K562 (cell line): ENCODE measurements at regions not wholly inside any gene's neighbourhood (a gene's known extent, or its start where the extent isn't known, plus 50 kb on each side); places are given as distances from the start of the nearest gene placed in this dataset.

Experiments used
- ATAC-seq: fragments of 200-7000 bp; cut with Tn5 transposase; 3 replicates; pipeline ENCODE4 v1.9.1; 2020; ENCODE audit warnings: moderate library complexity
- BruUV-seq: library from RNA; stranded (reverse); fragments of 400-500 nt; replicated peaks from 2 replicates; lab custom pipeline; 2021; lab: Mats Ljungman, UMichigan
- CTCF ChIA-PET: fragments of 300-600 bp; formaldehyde crosslinking; extraction: SDS; loops from one replicate; lab custom pipeline; 2021; ENCODE audit warnings: low intra/inter-chr PET ratio; lab: Yijun Ruan, JAX
- POLR2A ChIA-PET: fragments of 300-600, 350-650 bp; sonication (Branson Sonifier 250); formaldehyde crosslinking; extraction: SDS; loops from one replicate; lab custom pipeline; 2021; ENCODE audit warnings: antibody characterized with exemption, inconsistent platforms; lab: Yijun Ruan, JAX
- DNase-seq, 4 experiments: peaks; one replicate each; pipeline versions ENCODE4 v3.0.0 to v3.0.0-alpha.2; 2011 to 2018; ENCODE audit warnings: low spot score in 3 of 4, mixed read lengths in 3 of 4; ENCODE audit errors: extremely low read depth in 1 of 4
- FAIRE-seq: peaks from 2 replicates; lab custom pipeline; 2011; peaks lifted over from hg19 to GRCh38; lab: Jason Lieb, UNC
- H2AFZ ChIP-seq: 2 replicates; pipeline ENCODE4 v1.6.0; 2011; ENCODE audit warnings: low read depth, low read length, control low read depth, inconsistent platforms
- H3K27ac ChIP-seq: fragments of 200-600 bp; 3 replicates; pipeline ENCODE4 v1.8.0; 2011; ENCODE audit warnings: low read depth, mild to moderate bottlenecking, control low read depth, inconsistent platforms, low read length, moderate library complexity, mixed read lengths; ENCODE audit errors: extremely low read depth
- H3K27me3 ChIP-seq, 2 experiments: fragments of 300-600 bp in 1 of 2; 2 replicates in 1 of 2; 3 replicates in 1 of 2; pipeline versions ENCODE4 v1.6.0 to v1.8.0; 2011; ENCODE audit warnings: inconsistent platforms in 2 of 2, low read length in 2 of 2, mild to moderate bottlenecking in 1 of 2, mixed read lengths in 1 of 2, moderate library complexity in 1 of 2; ENCODE audit not compliant: control insufficient read depth in 2 of 2, insufficient read depth in 2 of 2
- H3K36me3 ChIP-seq: fragments of 300-600 bp; 3 replicates; pipeline ENCODE4 v1.8.0; 2011; ENCODE audit warnings: mild to moderate bottlenecking, low read length, inconsistent platforms; ENCODE audit not compliant: control insufficient read depth, insufficient read depth
- H3K4me1 ChIP-seq, 2 experiments: fragments of 200-600 bp in 1 of 2; replicated peaks in 1 of 2; 2 replicates in 1 of 2; 3 replicates in 1 of 2; pipeline versions ENCODE4 v1.5.1 to v1.8.0; 2011; ENCODE audit warnings: inconsistent platforms in 2 of 2, low read length in 2 of 2, mild to moderate bottlenecking in 1 of 2, mixed read lengths in 1 of 2, moderate library complexity in 1 of 2; ENCODE audit not compliant: control insufficient read depth in 2 of 2, insufficient read depth in 2 of 2
- H3K4me2 ChIP-seq: 2 replicates; pipeline ENCODE4 v1.6.1; 2011; ENCODE audit warnings: low read length, control low read depth, inconsistent platforms, mixed read lengths; ENCODE audit not compliant: insufficient read depth
- H3K4me3 ChIP-seq: fragments of 200-600 bp; sonication (generic), shearing (Covaris generic); 2 replicates; pipeline ENCODE4 v1.5.1; 2016; ENCODE audit warnings: control low read depth, inconsistent platforms
- H3K79me2 ChIP-seq: fragments of 200-600 bp; 3 replicates; pipeline ENCODE4 v1.8.0; 2011; ENCODE audit warnings: low read length, inconsistent platforms; ENCODE audit not compliant: control insufficient read depth, insufficient read depth
- H3K9ac ChIP-seq, 2 experiments: 2 replicates each; pipeline versions ENCODE4 v1.6.0 to v1.6.1; 2011; ENCODE audit warnings: low read depth in 2 of 2, low read length in 2 of 2, control low read depth in 1 of 2, inconsistent platforms in 1 of 2, mild to moderate bottlenecking in 1 of 2, mixed read lengths in 1 of 2; ENCODE audit not compliant: insufficient read depth in 1 of 2
- H3K9me1 ChIP-seq: one replicate; pipeline ENCODE4 v1.6.0; 2011; ENCODE audit warnings: inconsistent platforms, mild to moderate bottlenecking, low read length, moderate library complexity; ENCODE audit not compliant: control insufficient read depth, insufficient read depth
- H3K9me3 ChIP-seq: replicated peaks from 2 replicates; pipeline ENCODE4 v1.5.1; 2011; ENCODE audit warnings: low read depth, low read length, inconsistent platforms; ENCODE audit not compliant: control insufficient read depth, insufficient read depth
- H4K20me1 ChIP-seq: replicated peaks from 2 replicates; pipeline ENCODE4 v1.6.1; 2011; ENCODE audit warnings: low read length, inconsistent platforms, mixed read lengths; ENCODE audit not compliant: control insufficient read depth, insufficient read depth
- BRD4 ChIP-seq: fragments of 200-600 bp; sonication (generic); IDR thresholded peaks from 2 replicates; pipeline ENCODE4 v1.6.1; 2017; ENCODE audit warnings: inconsistent platforms
- CBFB ChIP-seq: sonication (generic); formaldehyde crosslinking; IDR thresholded peaks from 2 replicates; pipeline ENCODE4 v1.4.0; 2020; ENCODE audit warnings: mild to moderate bottlenecking, missing genetic modification reagents
- NFE2 ChIP-seq: IDR thresholded peaks from 2 replicates; pipeline ENCODE4 v1.6.1; 2014; ENCODE audit warnings: antibody characterized with exemption, low read depth
- SOX6 ChIP-seq: fragments of 450-650 bp; IDR thresholded peaks from 2 replicates; pipeline ENCODE4 v1.6.1; 2014; ENCODE audit warnings: mild to moderate bottlenecking
- SREBF1 ChIP-seq: fragments of 150-350 bp; IDR thresholded peaks from 2 replicates; pipeline ENCODE4 v1.6.1; 2014; ENCODE audit warnings: antibody characterized with exemption, low read depth, low read length, borderline replicate concordance
- WGBS: fragments of 100-300 bp; shearing (Covaris generic); methylation state at CpG from one replicate; pipeline ENCODE4 v1.1.6; 2016; ENCODE audit warnings: low coverage, mixed read lengths; ENCODE audit not compliant: insufficient coverage; ENCODE audit errors: missing lambda C conversion rate; 5-methylcytosine and 5-hydroxymethylcytosine counted together
- in situ Hi-C: fragments of 300-500 bp; cut with MboI; formaldehyde crosslinking; loops from 4 replicates; pipeline ENCODE4 v1.15.0; 2018; ENCODE audit warnings: inconsistent platforms, mixed read lengths
- intact Hi-C: fragments of 100-400 bp; cut with micrococcal nuclease; formaldehyde crosslinking; loops from 2 replicates; pipeline ENCODE4 v1.14.2; 2022
- TF ChIP-seq, protein P1 (sequence below): fragments of 450-650 bp; IDR thresholded peaks from 2 replicates; pipeline ENCODE4 v1.6.1; 2016; ENCODE audit warnings: borderline replicate concordance
- TF ChIP-seq, protein P2 (sequence below): sonication (generic); formaldehyde crosslinking; IDR thresholded peaks from 2 replicates; pipeline ENCODE4 v1.8.1; 2023; ENCODE audit warnings: mild to moderate bottlenecking, missing genetic modification reagents
- TF ChIP-seq, protein P3 (sequence below): fragments of 450-650 bp; formaldehyde crosslinking; IDR thresholded peaks from 2 replicates; pipeline ENCODE4 v1.4.0; 2020; ENCODE audit warnings: mild to moderate bottlenecking, moderate library complexity

- Histone ChIP-seq H3K4me1 (no peaks in the 10 kb centered on the region), H3K27ac (no peak overlapping the region), H3K79me2 (no peaks in the 10 kb centered on the region), H3K9me1 (no peaks in the 10 kb centered on the region), H4K20me1 (no peaks in the 10 kb centered on the region), H3K36me3 (no peaks in the 10 kb centered on the region), H3K27me3 (no peaks in the 10 kb centered on the region), H3K9me3 (no peaks in the 10 kb centered on the region), H3K4me2 (no peak overlapping the region), H3K9ac (no peak overlapping the region), H2AFZ (no peak overlapping the region), H3K4me3 (no peak overlapping the region)
- POLR2A ChIA-PET = no interaction called here
- BruUV-seq = no TSS peak
- DNase-seq = no peak
- in situ Hi-C loops = no loop called here
- WGBS = 0% methylated on average over 1 of the region's 1 CpG
- intact Hi-C loops = no loop called here
- no peak for ATAC-seq
- CTCF ChIA-PET = no interaction called here
- no peak for FAIRE-seq
- TF ChIP-seq, protein P1, sequence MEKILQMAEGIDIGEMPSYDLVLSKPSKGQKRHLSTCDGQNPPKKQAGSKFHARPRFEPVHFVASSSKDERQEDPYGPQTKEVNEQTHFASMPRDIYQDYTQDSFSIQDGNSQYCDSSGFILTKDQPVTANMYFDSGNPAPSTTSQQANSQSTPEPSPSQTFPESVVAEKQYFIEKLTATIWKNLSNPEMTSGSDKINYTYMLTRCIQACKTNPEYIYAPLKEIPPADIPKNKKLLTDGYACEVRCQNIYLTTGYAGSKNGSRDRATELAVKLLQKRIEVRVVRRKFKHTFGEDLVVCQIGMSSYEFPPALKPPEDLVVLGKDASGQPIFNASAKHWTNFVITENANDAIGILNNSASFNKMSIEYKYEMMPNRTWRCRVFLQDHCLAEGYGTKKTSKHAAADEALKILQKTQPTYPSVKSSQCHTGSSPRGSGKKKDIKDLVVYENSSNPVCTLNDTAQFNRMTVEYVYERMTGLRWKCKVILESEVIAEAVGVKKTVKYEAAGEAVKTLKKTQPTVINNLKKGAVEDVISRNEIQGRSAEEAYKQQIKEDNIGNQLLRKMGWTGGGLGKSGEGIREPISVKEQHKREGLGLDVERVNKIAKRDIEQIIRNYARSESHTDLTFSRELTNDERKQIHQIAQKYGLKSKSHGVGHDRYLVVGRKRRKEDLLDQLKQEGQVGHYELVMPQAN = no peak
- no peak for TF ChIP-seq SOX6
- no peak for TF ChIP-seq NFE2
- TF ChIP-seq, protein P2, sequence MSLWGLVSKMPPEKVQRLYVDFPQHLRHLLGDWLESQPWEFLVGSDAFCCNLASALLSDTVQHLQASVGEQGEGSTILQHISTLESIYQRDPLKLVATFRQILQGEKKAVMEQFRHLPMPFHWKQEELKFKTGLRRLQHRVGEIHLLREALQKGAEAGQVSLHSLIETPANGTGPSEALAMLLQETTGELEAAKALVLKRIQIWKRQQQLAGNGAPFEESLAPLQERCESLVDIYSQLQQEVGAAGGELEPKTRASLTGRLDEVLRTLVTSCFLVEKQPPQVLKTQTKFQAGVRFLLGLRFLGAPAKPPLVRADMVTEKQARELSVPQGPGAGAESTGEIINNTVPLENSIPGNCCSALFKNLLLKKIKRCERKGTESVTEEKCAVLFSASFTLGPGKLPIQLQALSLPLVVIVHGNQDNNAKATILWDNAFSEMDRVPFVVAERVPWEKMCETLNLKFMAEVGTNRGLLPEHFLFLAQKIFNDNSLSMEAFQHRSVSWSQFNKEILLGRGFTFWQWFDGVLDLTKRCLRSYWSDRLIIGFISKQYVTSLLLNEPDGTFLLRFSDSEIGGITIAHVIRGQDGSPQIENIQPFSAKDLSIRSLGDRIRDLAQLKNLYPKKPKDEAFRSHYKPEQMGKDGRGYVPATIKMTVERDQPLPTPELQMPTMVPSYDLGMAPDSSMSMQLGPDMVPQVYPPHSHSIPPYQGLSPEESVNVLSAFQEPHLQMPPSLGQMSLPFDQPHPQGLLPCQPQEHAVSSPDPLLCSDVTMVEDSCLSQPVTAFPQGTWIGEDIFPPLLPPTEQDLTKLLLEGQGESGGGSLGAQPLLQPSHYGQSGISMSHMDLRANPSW (CRISPR knock-in tag) = no peak
- TF ChIP-seq, protein P3, sequence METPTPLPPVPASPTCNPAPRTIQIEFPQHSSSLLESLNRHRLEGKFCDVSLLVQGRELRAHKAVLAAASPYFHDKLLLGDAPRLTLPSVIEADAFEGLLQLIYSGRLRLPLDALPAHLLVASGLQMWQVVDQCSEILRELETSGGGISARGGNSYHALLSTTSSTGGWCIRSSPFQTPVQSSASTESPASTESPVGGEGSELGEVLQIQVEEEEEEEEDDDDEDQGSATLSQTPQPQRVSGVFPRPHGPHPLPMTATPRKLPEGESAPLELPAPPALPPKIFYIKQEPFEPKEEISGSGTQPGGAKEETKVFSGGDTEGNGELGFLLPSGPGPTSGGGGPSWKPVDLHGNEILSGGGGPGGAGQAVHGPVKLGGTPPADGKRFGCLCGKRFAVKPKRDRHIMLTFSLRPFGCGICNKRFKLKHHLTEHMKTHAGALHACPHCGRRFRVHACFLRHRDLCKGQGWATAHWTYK = no peak
- no peak for TF ChIP-seq SREBF1
- TF ChIP-seq CBFB (CRISPR knock-in tag) = no peak
- TF ChIP-seq BRD4 = no peak
Measured at GRCh38 chr10:37549054-37549453, 308.4 kb downstream of the ZNF248 start.
